Keratinocyte (primary cell): ENCODE measurements at regions not wholly inside any gene's neighbourhood (a gene's known extent, or its start where the extent isn't known, plus 50 kb on each side); places are given as distances from the start of the nearest gene placed in this dataset.

Experiments
- CTCF ChIP-seq, 3 experiments: IDR thresholded peaks in 1 of 3; conservative IDR thresholded peaks in 1 of 3; optimal IDR thresholded peaks in 1 of 3; 2 replicates in 2 of 3; 3 replicates in 1 of 3; pipeline versions ENCODE3 to v1.5.1; 2011; ENCODE audit warnings: low read length in 3 of 3, mild to moderate bottlenecking in 3 of 3, moderate library complexity in 2 of 3, control low read depth in 1 of 3, inconsistent platforms in 1 of 3; ENCODE audit not compliant: insufficient read depth in 2 of 3; ENCODE audit errors: extremely low read depth in 1 of 3
- EZH2 ChIP-seq: IDR thresholded peaks from one replicate; pipeline ENCODE4 v1.6.1; 2012; ENCODE audit warnings: inconsistent platforms, mild to moderate bottlenecking, low read length, moderate library complexity

- TF ChIP-seq CTCF (optimal IDR thresholded peaks at IDR 0.05 in 1 of 3, IDR thresholded peaks at IDR 0.05 in 1 of 3, conservative IDR thresholded peaks at IDR 0.05 in 1 of 3; ENCODE audit: extremely low read depth in 1 of 3, insufficient read depth in 2 of 3, low read length in 3 of 3) (no peak), EZH2 (no peak)
Measured at GRCh38 chr21:22083899-22084298, 1085.7 kb downstream of the NCAM2 start.
